ENCODE measurements at regions not wholly inside any gene's neighbourhood (a gene's known extent, or its start where the extent isn't known, plus 50 kb on each side); places are given as distances from the start of the nearest gene placed in this dataset.
"Not testable (repeated sequence)": the region's sequence is repeated elsewhere in the genome, so short reads cannot be mapped to it uniquely, and the experiment has no call there.

- TF ChIP-seq, protein P1, sequence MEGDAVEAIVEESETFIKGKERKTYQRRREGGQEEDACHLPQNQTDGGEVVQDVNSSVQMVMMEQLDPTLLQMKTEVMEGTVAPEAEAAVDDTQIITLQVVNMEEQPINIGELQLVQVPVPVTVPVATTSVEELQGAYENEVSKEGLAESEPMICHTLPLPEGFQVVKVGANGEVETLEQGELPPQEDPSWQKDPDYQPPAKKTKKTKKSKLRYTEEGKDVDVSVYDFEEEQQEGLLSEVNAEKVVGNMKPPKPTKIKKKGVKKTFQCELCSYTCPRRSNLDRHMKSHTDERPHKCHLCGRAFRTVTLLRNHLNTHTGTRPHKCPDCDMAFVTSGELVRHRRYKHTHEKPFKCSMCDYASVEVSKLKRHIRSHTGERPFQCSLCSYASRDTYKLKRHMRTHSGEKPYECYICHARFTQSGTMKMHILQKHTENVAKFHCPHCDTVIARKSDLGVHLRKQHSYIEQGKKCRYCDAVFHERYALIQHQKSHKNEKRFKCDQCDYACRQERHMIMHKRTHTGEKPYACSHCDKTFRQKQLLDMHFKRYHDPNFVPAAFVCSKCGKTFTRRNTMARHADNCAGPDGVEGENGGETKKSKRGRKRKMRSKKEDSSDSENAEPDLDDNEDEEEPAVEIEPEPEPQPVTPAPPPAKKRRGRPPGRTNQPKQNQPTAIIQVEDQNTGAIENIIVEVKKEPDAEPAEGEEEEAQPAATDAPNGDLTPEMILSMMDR (IDR thresholded peaks at IDR 0.05; ENCODE audit: low read depth, low read length, missing input control) = not testable (repeated sequence)
- TF ChIP-seq GABPA (IDR thresholded peaks at IDR 0.05 in 1 of 2, conservative IDR thresholded peaks at IDR 0.05 in 1 of 2); RAD21 (IDR thresholded peaks at IDR 0.05): not testable (repeated sequence)
- TF ChIP-seq, protein P2, sequence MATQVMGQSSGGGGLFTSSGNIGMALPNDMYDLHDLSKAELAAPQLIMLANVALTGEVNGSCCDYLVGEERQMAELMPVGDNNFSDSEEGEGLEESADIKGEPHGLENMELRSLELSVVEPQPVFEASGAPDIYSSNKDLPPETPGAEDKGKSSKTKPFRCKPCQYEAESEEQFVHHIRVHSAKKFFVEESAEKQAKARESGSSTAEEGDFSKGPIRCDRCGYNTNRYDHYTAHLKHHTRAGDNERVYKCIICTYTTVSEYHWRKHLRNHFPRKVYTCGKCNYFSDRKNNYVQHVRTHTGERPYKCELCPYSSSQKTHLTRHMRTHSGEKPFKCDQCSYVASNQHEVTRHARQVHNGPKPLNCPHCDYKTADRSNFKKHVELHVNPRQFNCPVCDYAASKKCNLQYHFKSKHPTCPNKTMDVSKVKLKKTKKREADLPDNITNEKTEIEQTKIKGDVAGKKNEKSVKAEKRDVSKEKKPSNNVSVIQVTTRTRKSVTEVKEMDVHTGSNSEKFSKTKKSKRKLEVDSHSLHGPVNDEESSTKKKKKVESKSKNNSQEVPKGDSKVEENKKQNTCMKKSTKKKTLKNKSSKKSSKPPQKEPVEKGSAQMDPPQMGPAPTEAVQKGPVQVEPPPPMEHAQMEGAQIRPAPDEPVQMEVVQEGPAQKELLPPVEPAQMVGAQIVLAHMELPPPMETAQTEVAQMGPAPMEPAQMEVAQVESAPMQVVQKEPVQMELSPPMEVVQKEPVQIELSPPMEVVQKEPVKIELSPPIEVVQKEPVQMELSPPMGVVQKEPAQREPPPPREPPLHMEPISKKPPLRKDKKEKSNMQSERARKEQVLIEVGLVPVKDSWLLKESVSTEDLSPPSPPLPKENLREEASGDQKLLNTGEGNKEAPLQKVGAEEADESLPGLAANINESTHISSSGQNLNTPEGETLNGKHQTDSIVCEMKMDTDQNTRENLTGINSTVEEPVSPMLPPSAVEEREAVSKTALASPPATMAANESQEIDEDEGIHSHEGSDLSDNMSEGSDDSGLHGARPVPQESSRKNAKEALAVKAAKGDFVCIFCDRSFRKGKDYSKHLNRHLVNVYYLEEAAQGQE (IDR thresholded peaks at IDR 0.05) = not testable (repeated sequence)
- TF ChIP-seq, protein P3, sequence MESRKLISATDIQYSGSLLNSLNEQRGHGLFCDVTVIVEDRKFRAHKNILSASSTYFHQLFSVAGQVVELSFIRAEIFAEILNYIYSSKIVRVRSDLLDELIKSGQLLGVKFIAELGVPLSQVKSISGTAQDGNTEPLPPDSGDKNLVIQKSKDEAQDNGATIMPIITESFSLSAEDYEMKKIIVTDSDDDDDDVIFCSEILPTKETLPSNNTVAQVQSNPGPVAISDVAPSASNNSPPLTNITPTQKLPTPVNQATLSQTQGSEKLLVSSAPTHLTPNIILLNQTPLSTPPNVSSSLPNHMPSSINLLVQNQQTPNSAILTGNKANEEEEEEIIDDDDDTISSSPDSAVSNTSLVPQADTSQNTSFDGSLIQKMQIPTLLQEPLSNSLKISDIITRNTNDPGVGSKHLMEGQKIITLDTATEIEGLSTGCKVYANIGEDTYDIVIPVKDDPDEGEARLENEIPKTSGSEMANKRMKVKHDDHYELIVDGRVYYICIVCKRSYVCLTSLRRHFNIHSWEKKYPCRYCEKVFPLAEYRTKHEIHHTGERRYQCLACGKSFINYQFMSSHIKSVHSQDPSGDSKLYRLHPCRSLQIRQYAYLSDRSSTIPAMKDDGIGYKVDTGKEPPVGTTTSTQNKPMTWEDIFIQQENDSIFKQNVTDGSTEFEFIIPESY (IDR thresholded peaks at IDR 0.05) = not testable (repeated sequence)
These were observed 462.9 kb upstream of the PCDH20 start for GRCh38 chr13:61878565-61878964.

Data from liver (tissue), 3 donors.